ENCODE measurements at regions not wholly inside any gene's neighbourhood (a gene's known extent, or its start where the extent isn't known, plus 50 kb on each side); places are given as distances from the start of the nearest gene placed in this dataset.

DNA sequence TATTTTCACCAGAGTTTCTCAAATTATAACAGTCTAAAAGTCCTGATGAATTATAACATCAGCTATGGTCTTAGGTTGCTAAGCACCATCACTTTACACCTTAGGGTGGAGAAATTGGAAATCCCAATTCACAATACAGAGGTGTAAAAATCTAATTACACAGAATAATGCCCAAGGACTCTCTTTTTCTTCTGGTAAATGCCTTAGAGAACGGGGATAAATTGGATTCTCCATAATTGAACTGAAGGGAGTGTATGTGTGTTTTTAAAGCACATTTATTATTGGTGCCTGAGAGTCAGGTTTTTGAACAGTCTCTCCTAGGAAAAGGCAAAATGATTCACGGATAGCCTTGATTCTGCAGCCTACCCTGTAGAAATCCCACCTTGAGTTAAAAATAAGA, 66.8 kb downstream of the NIBAN1 start:
- Histone ChIP-seq H3K27me3 (replicated peaks; ENCODE audit: insufficient read depth) (no peaks in the 10 kb centered on the region), H3K4me1 (replicated peaks) (no peaks in the 10 kb centered on the region), H3K4me3 (no peak overlapping the region), H3K36me3 (no peaks in the 10 kb centered on the region), H3K9me3 (no peaks in the 10 kb centered on the region), H3K27ac (no peak overlapping the region)
- DNase-seq (ENCODE audit: low spot score) = no peak
- TF ChIP-seq, protein P1, sequence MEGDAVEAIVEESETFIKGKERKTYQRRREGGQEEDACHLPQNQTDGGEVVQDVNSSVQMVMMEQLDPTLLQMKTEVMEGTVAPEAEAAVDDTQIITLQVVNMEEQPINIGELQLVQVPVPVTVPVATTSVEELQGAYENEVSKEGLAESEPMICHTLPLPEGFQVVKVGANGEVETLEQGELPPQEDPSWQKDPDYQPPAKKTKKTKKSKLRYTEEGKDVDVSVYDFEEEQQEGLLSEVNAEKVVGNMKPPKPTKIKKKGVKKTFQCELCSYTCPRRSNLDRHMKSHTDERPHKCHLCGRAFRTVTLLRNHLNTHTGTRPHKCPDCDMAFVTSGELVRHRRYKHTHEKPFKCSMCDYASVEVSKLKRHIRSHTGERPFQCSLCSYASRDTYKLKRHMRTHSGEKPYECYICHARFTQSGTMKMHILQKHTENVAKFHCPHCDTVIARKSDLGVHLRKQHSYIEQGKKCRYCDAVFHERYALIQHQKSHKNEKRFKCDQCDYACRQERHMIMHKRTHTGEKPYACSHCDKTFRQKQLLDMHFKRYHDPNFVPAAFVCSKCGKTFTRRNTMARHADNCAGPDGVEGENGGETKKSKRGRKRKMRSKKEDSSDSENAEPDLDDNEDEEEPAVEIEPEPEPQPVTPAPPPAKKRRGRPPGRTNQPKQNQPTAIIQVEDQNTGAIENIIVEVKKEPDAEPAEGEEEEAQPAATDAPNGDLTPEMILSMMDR (IDR thresholded peaks at IDR 0.05) = no peak
- TF ChIP-seq POLR2AphosphoS5 (IDR thresholded peaks at IDR 0.05) (no peak), POLR2A (IDR thresholded peaks at IDR 0.05) (no peak)
- intact Hi-C loops (cut with DNase I) = no loop called here
- WGBS = 97% methylated on average over 2 of the region's 2 CpGs

DNA sequence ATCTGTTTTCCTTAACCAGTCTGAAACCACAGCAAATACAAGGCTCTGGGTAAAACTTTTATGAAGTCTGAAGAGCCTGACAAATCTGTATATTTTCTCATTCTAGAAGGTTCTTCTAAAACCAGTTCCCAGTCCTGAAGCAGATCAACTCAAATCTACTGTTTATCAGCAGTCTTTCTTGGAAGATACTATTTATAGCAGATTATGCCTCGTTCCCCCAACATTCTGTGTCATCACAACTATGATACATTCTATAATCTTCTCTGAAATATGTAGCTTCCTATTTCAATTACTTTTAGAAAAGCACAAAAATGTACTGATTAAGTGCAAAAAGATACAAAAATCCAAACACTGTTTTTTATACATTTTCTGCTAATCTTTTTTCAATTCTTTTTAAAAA, 67.5 kb downstream of the NIBAN1 start:
- no peak overlapping the region for H3K27ac ChIP-seq
- H3K4me1 ChIP-seq (replicated peaks) = no peaks in the 10 kb centered on the region
- 64% methylated on average over 1 of the region's 1 CpG for WGBS

DNA sequence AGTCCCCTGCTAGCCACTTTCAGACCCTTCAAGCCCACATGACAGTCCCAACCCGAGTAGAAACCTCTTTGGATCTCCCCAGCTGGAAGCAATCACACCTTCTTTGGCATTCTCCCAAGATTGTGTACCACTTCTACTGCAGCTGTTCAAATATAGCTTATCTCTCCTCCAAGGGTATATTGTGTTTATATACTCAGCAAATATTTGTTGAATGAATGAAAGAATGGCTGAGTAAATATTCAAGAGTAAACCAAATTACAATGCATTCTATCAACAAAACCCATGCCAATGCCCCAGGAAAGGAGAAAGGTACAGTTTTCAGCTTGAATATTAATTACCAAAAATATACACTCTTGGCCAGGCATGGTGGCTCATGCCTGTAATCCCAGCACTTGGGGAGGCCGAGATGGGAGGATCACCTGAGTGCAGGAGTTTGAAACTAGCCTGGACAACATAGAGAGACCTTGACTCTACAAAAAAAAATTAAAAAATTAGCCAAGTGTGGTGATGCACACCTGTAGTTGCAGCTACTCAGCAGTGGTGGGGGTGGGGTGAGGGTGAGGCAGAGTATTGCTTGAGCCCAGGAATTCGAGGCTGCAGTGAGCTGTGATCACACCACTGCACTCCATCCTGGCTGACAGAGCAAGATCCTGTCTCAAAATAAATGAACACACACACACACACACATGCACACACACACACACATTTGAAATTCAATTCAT, 68.5 kb downstream of the NIBAN1 start:
- Histone ChIP-seq H3K9me3 (no peaks in the 10 kb centered on the region), H3K36me3 (no peaks in the 10 kb centered on the region), H3K27ac (peak overlapping the region in 1 of 2 donors; percentile 11), H3K4me3 (no peak overlapping the region), H3K4me1 (replicated peaks) (no peaks in the 10 kb centered on the region), H3K27me3 (replicated peaks; ENCODE audit: insufficient read depth) (no peaks in the 10 kb centered on the region)
- no peak for DNase-seq (ENCODE audit: low spot score)
- WGBS = 38% methylated on average over 3 of the region's 3 CpGs
- TF ChIP-seq POLR2AphosphoS5 (IDR thresholded peaks at IDR 0.05) (peak; percentile 45), POLR2A (IDR thresholded peaks at IDR 0.05) (no peak)
- TF ChIP-seq, protein P1 (IDR thresholded peaks at IDR 0.05) = no peak
- intact Hi-C loops (cut with DNase I) = no loop called here

More for the DNA sequence above, 67.5 kb downstream of the NIBAN1 start:
- Histone ChIP-seq H3K36me3 (no peaks in the 10 kb centered on the region), H3K9me3 (no peaks in the 10 kb centered on the region), H3K27me3 (replicated peaks; ENCODE audit: insufficient read depth) (no peaks in the 10 kb centered on the region), H3K4me3 (no peak overlapping the region)
- TF ChIP-seq POLR2AphosphoS5 (IDR thresholded peaks at IDR 0.05) (no peak), POLR2A (IDR thresholded peaks at IDR 0.05) (no peak)
- TF ChIP-seq, protein P1 (IDR thresholded peaks at IDR 0.05) = no peak
- intact Hi-C loops (cut with DNase I) = no loop called here
- no peak for DNase-seq (ENCODE audit: low spot score)

GRCh38 chr1:184903111-184903692, 71.1 kb downstream of the NIBAN1 start:
- Histone ChIP-seq H3K9me3 (no peaks in the 10 kb centered on the region), H3K27ac (peak overlapping the region in 1 of 2 donors; percentile 24), H3K4me3 (no peak overlapping the region), H3K4me1 (replicated peaks) (no peaks in the 10 kb centered on the region), H3K36me3 (no peaks in the 10 kb centered on the region), H3K27me3 (replicated peaks; ENCODE audit: insufficient read depth) (no peaks in the 10 kb centered on the region)
- intact Hi-C loops (cut with DNase I) = no loop called here
- WGBS = 73% methylated on average over 2 of the region's 2 CpGs
- TF ChIP-seq POLR2AphosphoS5 (IDR thresholded peaks at IDR 0.05) = no peak
- no peak for TF ChIP-seq POLR2A (IDR thresholded peaks at IDR 0.05)
- TF ChIP-seq, protein P1 (IDR thresholded peaks at IDR 0.05) = no peak
- DNase-seq (ENCODE audit: low spot score) = no peak

DNA sequence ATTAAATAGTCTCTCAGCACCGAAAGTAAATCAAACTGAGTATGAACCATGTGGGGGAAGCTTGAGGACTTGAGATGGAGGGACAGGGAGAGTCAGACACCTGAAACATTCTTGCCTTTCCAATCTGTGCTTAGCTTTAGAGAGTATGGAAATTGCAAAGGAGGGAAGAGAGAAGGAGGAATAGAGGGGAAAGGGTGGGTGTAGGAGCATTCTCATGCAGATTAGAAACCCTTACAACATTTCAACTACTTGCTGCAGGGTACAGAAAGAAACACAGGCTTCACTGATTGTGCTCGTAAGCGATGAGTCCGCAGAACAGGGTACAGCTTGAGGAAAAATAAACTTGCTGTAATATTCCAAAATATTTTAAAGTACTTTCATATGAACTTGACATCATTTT, 73.8 kb downstream of the NIBAN1 start:
- no peak for TF ChIP-seq POLR2A (IDR thresholded peaks at IDR 0.05)
- no peak for TF ChIP-seq POLR2AphosphoS5 (IDR thresholded peaks at IDR 0.05)
- TF ChIP-seq, protein P1 (IDR thresholded peaks at IDR 0.05) = no peak
- Histone ChIP-seq H3K27ac (peak overlapping the region in 1 of 2 donors; percentile 35), H3K36me3 (no peaks in the 10 kb centered on the region), H3K4me1 (replicated peaks) (no peaks in the 10 kb centered on the region), H3K4me3 (no peak overlapping the region), H3K27me3 (replicated peaks; ENCODE audit: insufficient read depth) (no peaks in the 10 kb centered on the region), H3K9me3 (no peaks in the 10 kb centered on the region)
- 73% methylated on average over 4 of the region's 4 CpGs for WGBS
- intact Hi-C loops (cut with DNase I) = no loop called here
- no peak for DNase-seq (ENCODE audit: low spot score)

Measured in prostate gland (tissue), 2 donors.